OCI-LY1 (cell line): ENCODE measurements at regions not wholly inside any gene's neighbourhood (a gene's known extent, or its start where the extent isn't known, plus 50 kb on each side); places are given as distances from the start of the nearest gene placed in this dataset.
"Not testable (repeated sequence)": the region's sequence is repeated elsewhere in the genome, so short reads cannot be mapped to it uniquely, and the experiment has no call there.

Experiments
- EZH2 ChIP-seq: fragments of 200-600 bp; sonication (generic), shearing (Covaris generic); IDR thresholded peaks from 2 replicates; pipeline ENCODE4 v1.8.0; 2017; ENCODE audit warnings: borderline replicate concordance, mixed run types, mild to moderate bottlenecking, antibody characterized with exemption, low read length, moderate library complexity, mixed read lengths
- TF ChIP-seq, protein P1 (sequence below): fragments of 200-600 bp; sonication (generic), shearing (Covaris generic); IDR thresholded peaks from 2 replicates; pipeline ENCODE4 v1.5.1; 2017; ENCODE audit warnings: mild to moderate bottlenecking, antibody characterized with exemption, low read length, moderate library complexity, mixed read lengths

DNA sequence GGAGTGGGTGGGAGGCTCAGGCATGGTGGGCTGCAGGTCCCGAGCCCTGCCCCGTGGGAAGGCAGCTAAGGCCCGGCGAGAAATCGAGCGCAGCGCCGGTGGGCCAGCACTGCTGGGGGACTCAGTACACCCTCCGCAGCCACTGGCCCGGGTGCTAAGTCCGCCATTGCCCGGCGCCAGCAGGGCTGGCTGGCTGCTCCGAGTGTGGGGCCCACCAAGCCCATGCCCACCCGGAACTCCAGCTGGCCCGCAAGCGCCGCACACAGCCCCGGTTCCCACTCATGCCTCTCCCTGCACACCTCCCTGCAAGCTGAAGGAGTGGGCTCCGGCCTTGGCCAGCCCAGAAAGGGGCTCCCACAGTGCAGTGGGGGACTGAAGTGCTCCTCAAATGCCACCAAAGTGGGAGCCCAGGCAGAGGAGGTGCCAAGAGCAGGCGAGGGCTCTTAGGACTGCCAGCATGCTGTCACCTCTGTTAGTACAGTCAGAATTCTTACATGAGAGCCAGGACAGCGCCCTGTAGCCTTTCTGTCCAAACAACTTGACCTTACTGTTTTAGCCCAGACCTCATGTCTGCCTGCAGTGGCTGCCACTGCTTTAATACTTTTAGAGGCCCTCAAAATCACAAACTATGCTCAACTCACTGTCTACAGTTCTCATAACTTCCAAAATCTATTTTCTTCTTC lies 1117.9 kb downstream of the STIM2 start:
- TF ChIP-seq, protein P1, sequence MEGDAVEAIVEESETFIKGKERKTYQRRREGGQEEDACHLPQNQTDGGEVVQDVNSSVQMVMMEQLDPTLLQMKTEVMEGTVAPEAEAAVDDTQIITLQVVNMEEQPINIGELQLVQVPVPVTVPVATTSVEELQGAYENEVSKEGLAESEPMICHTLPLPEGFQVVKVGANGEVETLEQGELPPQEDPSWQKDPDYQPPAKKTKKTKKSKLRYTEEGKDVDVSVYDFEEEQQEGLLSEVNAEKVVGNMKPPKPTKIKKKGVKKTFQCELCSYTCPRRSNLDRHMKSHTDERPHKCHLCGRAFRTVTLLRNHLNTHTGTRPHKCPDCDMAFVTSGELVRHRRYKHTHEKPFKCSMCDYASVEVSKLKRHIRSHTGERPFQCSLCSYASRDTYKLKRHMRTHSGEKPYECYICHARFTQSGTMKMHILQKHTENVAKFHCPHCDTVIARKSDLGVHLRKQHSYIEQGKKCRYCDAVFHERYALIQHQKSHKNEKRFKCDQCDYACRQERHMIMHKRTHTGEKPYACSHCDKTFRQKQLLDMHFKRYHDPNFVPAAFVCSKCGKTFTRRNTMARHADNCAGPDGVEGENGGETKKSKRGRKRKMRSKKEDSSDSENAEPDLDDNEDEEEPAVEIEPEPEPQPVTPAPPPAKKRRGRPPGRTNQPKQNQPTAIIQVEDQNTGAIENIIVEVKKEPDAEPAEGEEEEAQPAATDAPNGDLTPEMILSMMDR, result not testable (repeated sequence)
- not testable (repeated sequence) for TF ChIP-seq EZH2
